ENCODE measurements at regions not wholly inside any gene's neighbourhood (a gene's known extent, or its start where the extent isn't known, plus 50 kb on each side); places are given as distances from the start of the nearest gene placed in this dataset.
"Not testable (repeated sequence)": the region's sequence is repeated elsewhere in the genome, so short reads cannot be mapped to it uniquely, and the experiment has no call there.

DNA sequence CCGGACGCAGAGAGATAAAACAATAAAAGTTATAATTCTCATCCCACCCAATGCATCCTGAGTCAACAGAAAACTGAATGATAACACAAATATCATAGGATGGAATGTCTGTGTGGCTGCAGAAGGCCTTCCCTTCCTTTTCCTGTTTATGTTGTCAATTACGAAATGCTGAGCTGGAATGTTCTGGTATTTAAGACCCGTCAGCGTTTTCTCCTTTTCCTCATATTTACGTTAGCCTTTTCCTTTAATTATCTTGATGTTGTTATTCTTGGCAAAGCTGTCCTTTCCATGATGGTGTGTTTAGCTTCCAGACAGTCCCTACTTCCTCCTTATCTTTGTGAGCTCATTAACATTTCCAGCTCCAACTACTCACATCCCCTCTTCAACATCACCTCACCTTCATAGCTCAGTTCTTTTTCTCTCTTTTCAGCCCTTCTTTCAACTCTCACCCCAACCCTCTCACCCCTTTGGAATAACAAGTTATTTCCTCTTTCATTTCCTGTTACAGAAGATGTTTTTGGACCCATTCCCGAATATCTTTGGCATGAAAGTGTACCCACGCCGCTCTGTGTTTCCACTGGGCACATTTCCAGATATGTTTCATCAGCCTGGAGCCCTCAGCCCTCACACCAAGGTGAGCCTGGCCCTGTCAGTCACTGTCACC, 221.6 kb downstream of the NR2F1-AS1 start:
- DNase-seq = no peak

DNA sequence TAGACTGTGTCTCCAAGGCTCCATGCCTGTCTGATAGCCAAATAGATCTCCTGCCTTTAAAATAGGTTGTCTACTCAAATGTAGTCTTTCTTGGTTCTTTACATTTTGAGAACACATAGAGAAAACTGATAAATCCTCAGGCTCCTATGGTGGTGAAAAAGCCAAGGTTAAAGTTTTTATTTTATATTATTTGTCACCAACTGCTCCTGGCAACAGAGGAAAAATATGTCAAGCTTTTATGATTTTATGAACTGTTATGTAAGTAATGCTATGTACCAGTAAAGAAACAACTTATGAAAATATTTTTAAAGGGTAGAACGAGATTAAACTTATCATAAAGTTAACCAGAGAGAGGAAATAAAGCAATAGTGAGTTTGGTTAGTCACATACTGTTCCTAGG, 222.8 kb downstream of the NR2F1-AS1 start:
- no peak for DNase-seq

GRCh38 chr5:93357686-93358085, 223.3 kb downstream of the NR2F1-AS1 start:
- DNase-seq = no peak

DNA sequence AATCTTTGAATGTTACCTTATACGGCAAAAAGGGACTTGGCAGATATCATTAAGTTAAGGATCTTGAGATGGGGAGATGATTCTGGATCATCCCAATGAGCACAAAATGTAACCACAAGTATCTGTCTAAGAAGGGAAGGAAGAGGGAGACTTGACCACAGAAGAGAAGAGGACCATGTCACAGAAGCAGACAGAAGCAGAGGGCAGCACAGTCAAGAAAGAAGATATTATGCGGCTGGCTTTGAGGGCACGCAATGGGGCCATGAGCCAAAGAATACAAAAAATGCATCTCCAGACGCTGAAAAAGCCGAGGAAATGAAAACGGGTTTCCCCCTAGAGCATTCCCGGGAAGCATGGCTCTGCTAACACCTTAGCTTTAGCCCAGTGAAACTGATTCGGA, 225.3 kb downstream of the NR2F1-AS1 start:
- DNase-seq = no peak

GRCh38 chr5:93352186-93352585, 228.8 kb downstream of the NR2F1-AS1 start:
- no peak for DNase-seq

- DNase-seq = no peak
These were observed 231.4 kb downstream of the NR2F1-AS1 start for GRCh38 chr5:93349613-93350012.

DNA sequence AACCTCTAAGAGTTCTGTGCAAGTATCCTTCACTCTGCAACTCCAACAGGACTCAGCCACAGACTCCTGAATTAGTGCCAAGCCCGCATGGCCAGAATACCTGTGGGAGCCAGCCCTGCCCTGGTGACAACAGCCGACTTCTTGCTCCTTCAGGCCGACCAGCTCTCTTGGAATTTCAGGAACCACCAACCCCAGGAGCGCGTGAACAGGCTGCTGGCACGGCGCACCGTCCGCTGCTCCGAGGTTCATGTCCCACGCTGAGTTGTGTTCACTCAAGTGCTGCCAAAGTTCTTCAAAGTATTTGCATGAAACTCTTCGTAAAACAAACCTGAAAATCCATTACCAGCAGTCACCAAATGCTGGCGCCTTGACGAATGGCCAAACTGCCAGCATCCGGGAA, 232.8 kb downstream of the NR2F1-AS1 start:
- no peak for DNase-seq

- not testable (repeated sequence) for DNase-seq
These were observed 234.2 kb downstream of the NR2F1-AS1 start for GRCh38 chr5:93346850-93347249.

GRCh38 chr5:93346301-93346700, 234.7 kb downstream of the NR2F1-AS1 start:
- DNase-seq = no peak

DNA sequence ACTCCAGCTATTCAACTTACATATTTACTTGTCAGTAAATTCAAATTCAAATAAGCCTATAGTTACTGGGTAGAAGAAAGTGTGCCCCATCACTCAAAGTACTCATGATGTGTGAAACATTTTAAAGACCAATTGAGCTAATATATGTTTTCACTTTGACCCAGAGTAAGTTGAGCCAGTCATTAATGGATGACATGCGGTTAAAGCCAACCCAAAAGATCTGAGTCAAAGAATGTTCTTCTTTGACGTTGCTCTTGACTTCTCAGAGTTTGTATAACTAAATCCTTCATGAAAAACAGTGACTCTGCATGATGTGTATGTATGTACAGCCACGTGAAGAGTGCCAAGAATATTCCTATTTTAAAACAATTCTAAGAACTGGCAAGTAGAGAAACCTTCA, 237.4 kb downstream of the NR2F1-AS1 start:
- no peak for DNase-seq

DNA sequence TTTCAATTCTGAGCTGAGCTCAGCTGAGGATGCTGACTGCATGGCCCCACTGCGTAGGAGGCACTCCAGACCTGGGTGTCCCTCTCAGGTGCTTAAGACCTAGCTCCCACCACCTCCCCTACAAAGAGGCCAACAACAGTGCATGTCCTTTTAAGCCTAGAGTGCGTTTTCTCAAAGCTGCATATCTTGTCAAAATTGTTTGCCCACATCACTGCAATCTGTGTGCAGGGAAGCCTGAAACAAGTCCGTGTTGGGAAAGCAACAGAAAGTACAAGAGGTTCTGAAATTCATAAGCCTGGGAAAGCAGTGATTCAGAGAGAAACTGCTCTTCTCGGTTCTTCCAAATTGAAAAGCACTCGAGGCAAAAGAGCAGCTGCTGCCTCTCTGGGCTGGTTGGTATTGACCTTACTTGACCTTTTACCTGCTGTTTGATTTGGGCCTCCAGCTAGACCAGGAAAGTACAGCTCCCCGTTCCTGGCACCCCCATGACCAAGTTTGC, 238.4 kb downstream of the NR2F1-AS1 start:
- no peak for DNase-seq

DNA sequence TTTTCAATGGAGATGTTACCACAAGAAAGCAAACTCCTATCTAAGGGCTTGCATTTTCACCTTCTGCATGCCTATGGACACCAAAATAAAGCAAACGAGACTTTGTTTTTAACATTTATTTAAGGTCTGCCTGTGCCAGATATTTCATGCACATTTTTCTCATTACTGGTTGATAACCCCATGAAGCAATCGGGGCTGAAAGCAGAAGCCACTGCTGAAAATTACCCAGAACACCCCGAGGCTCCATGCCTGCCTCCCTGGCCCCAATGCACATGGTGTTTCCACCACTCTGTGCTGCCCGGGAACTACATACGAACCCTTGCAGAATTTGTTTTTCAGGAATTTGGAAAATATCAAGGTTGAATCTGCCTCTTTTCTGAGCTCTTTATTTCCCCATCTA, 240.1 kb downstream of the NR2F1-AS1 start:
- no peak for DNase-seq

- DNase-seq = no peak
These were observed 243.9 kb downstream of the NR2F1-AS1 start for GRCh38 chr5:93337138-93337537.

DNA sequence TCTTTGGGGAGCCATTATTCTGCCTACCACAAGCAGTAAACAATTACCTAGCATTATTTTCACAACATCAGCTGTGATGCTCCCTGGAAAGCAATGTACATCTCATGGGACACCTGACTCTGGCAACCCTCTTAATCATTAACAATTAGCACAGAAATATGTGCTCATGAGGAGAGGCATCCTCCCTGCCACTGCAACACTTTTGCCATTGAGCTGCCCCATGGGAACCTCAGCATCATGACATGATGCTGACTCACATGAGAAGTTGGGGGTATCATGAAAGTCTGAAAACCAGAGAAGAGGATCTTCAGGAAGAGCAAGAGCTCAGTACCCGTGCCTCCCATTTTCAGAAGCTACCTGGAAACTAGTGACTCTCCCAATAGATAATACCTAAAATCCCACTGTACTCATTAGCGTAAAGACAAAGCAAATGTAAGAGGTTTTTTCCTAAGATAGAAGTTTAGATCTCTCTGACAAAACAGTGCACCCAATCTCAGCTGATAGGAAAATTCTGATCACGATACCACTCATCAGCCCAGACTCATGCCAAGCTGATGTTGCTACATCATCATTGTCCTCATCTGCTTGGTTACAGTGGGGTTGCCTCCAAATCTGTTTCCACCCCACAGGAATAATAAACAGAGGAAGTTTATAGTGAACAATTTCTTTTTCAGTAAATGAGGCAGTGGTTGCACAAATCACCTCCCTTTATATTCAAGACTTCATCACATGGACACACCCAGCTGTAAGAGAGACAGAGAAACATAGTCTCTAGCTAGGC, 244.5 kb downstream of the NR2F1-AS1 start:
- no peak for DNase-seq

GRCh38 chr5:93331863-93332262, 249.2 kb downstream of the NR2F1-AS1 start:
- no peak for DNase-seq

DNA sequence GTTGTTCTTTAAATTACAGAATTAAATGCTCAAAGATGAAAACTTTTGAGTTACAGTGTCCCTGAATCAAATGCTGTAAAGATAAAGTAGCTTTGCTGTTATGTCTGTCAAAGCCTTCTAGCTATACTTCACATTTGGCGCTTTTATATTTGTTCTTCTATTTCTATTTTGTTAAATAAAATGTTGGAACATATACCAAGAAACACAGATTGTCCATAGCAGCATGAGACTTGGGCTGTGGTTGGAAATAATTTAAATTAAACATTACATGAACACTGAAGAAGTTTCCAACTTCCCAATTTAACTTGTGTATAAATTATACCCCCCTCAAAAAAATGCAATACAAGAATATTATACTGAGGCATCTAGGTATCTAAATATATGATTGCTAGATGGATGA, 249.8 kb downstream of the NR2F1-AS1 start:
- no peak for DNase-seq

- DNase-seq = no peak
These were observed 250.5 kb downstream of the NR2F1-AS1 start for GRCh38 chr5:93330506-93330905.

- DNase-seq = no peak
These were observed 251.3 kb downstream of the NR2F1-AS1 start for GRCh38 chr5:93329756-93330155.

- no peak for DNase-seq
These were observed 252.2 kb downstream of the NR2F1-AS1 start for GRCh38 chr5:93328833-93329232.

- no peak for DNase-seq
These were observed 253.4 kb downstream of the NR2F1-AS1 start for GRCh38 chr5:93327605-93328004.

DNA sequence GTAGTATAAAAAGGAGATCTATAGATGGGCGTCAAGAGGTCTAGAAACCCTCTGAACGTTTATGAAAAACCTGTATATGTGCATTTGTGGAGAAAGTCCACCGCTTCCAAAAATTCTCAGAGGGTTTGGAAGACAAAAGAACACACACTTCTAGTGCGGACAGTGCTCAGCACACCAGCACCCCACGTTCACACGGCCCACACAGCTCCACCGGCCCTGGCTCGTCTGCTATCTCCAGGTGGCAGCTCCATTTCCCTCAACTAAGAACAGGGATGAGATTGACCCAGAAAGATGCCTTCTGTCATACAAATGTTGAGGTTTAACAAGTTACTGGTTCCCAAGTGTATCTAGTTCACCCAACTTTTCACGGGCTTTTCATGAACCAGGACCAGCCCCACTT, 255.1 kb downstream of the NR2F1-AS1 start:
- DNase-seq = no peak

- no peak for DNase-seq
These were observed 257.8 kb downstream of the NR2F1-AS1 start for GRCh38 chr5:93322974-93323860.

- DNase-seq = no peak
These were observed 260.0 kb downstream of the NR2F1-AS1 start for GRCh38 chr5:93320920-93321445.
